NB4 (cell line): ENCODE measurements at regions not wholly inside any gene's neighbourhood (a gene's known extent, or its start where the extent isn't known, plus 50 kb on each side); places are given as distances from the start of the nearest gene placed in this dataset.

Experiments used
- MYC ChIP-seq: IDR thresholded peaks from 2 replicates; pipeline ENCODE4 v1.6.1; 2011; ENCODE audit warnings: low read depth, low read length
- POLR2A ChIP-seq: IDR thresholded peaks from 2 replicates; pipeline ENCODE4 v1.6.1; 2011; ENCODE audit warnings: mild to moderate bottlenecking; ENCODE audit not compliant: insufficient read length; ENCODE audit errors: extremely low read depth
- TF ChIP-seq, protein P1 (sequence below): IDR thresholded peaks from one replicate; pipeline ENCODE4 v1.5.1; 2012; ENCODE audit warnings: low read depth, low read length
- TF ChIP-seq, protein P2 (sequence below): IDR thresholded peaks from 2 replicates; pipeline ENCODE4 v1.6.1; 2011; ENCODE audit warnings: low read depth, low read length

DNA sequence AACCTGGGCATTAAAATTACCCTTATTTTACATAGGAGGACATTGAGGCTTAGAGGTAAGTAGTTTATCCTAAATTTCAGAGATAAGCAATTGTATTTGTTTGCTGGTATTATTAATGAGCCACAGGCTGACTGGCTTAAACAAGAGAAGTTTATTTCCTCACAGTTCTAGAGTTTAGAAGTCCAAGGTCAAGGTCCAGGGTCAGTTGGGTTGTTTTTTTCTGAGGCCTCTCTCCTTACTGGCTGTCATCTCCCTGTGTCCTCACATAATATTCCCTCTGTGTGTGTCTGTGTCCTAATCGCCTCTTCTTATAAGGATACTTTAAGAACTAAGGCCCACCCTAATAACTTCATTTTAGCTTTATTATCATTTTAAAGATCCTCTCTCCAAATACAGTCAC is 294.9 kb upstream of the ATP5MC3 start:
- TF ChIP-seq, protein P1, sequence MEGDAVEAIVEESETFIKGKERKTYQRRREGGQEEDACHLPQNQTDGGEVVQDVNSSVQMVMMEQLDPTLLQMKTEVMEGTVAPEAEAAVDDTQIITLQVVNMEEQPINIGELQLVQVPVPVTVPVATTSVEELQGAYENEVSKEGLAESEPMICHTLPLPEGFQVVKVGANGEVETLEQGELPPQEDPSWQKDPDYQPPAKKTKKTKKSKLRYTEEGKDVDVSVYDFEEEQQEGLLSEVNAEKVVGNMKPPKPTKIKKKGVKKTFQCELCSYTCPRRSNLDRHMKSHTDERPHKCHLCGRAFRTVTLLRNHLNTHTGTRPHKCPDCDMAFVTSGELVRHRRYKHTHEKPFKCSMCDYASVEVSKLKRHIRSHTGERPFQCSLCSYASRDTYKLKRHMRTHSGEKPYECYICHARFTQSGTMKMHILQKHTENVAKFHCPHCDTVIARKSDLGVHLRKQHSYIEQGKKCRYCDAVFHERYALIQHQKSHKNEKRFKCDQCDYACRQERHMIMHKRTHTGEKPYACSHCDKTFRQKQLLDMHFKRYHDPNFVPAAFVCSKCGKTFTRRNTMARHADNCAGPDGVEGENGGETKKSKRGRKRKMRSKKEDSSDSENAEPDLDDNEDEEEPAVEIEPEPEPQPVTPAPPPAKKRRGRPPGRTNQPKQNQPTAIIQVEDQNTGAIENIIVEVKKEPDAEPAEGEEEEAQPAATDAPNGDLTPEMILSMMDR, result no peak
- TF ChIP-seq POLR2A (no peak), MYC (no peak)
- TF ChIP-seq, protein P2, sequence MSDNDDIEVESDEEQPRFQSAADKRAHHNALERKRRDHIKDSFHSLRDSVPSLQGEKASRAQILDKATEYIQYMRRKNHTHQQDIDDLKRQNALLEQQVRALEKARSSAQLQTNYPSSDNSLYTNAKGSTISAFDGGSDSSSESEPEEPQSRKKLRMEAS, result no peak
